ENCODE measurements at regions not wholly inside any gene's neighbourhood (a gene's known extent, or its start where the extent isn't known, plus 50 kb on each side); places are given as distances from the start of the nearest gene placed in this dataset.

- no peak for DNase-seq
Measured at GRCh38 chr13:71068041-71068440, 799.0 kb downstream of the DACH1 start.

DNA sequence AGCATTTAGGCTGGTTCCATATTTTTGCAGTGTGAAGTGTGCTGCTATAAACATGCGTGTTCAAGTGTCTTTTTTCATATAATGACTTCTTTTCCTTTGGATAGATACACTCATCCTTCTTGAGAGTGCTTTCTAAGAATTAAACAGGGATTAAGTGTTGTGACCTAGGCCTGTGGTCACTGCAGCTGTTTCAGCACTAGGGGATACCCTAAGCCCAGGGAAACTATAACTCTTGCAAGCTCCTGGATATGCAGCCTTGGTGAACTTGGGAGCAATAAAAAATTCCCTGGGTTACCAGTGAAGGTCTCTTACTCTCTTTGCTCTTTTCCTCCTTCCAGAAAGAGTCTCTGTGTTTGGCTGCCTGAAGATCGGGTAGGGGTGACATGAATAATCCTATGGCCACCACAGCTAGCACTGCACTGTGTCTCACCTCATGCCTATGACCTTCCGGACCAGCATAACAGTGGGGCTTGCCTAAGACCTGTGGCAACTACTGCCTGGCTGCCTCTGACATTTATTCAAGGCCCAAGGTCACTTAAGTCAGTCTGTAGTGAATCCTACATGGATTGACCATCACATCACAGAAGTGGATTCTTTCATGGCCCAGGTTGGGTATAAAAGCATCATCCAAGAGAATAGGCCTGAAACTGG lies 799.7 kb downstream of the DACH1 start:
- DNase-seq, result no peak

GRCh38 chr13:71056581-71056980 lies 810.4 kb downstream of the DACH1 start:
- no peak for DNase-seq

DNA sequence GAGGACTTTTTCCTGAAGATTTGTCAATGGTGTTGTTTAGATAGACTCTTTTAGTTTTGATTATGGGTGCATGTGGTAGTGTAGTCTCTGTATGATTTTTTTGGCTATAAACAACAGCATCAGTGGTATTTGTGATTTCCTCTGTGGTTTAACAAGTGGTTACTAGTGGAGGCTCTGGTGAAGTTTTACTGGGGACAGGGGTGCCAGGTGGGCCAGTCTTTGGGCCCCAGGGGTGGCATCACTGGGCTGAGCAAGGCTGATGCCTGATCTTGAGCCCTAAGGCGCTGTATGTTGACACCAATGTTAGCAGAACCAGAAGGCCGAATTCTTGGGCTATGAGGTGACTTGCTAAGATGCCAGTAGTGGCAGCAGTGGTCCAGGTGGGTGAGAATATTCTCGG lies 811.4 kb downstream of the DACH1 start:
- no peak for DNase-seq

DNA sequence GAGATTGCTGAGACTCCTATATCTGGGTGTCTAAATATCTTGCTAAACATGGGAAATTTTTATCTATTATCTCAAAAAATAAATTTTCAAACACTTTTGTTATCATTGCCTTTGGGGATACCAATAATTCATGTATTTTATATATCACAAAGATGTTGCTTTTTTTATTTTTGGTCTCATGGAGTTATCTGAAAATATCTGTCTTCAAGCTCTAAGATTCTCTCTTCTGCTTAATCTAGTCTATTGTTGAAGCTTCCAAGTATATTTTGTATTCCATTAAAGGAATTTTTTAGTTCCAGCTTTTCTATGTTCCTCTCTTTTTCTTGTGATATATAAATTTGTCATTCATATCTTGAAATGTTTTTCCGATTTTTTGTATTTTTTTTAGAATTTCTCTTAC lies 812.0 kb downstream of the DACH1 start:
- no peak for DNase-seq

GRCh38 chr13:71054358-71054757 lies 812.6 kb downstream of the DACH1 start:
- no peak for DNase-seq

GRCh38 chr13:71051573-71051972 lies 815.4 kb downstream of the DACH1 start:
- DNase-seq, result no peak

DNA sequence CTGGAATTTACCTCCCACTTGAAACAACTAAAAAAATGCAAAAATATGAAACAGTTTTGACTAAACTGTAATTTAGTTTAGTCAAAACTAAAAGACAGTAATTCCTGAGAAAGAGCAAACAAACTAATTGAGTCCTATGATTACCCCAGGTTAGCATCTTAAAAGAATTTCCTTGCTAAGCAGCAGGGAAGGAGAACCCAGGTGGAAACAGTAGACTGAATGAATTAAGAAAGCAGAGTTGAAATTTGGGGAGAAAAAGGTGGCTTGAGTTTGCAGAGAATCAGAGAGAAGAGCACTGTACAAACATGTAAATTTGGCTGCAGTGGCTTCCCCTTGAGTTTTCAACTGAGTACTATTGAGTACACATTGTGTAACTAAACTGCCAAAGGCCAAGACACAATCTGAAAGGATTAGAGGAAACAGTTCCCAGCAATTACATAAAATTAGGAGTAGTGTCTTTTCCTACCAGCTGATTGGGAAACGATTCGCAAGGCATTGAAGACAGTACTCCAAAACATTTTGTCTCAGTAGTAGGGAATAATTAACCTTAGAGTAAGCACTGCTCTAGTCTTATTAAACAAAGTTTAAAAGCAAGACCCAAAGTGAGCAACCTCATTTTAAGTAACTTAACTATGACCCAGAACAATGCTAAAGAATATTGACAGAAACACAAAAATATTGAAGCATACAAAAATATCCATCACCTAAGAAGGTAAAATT lies 820.5 kb downstream of the DACH1 start:
- DNase-seq, result no peak

DNA sequence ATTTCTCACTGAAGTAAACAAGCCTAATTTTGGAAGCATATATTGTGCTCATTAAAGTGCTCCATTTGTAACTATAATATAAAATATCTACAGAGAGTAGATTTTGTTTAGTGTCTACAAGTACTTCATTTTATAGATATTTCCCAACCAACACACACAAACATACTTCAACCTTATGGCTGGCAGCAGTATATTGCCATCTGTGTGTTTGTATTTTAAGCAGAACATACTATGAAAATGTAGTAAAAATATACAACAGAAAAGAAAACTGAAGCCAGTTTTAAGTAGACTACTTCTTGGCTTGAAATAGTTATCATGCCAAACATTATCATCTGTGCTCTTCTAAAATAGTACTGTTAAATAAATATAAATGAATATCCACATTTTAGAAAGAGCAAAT lies 821.9 kb downstream of the DACH1 start:
- no peak for DNase-seq

- no peak for DNase-seq
Measured at GRCh38 chr13:71039440-71039839, 827.6 kb downstream of the DACH1 start.

DNA sequence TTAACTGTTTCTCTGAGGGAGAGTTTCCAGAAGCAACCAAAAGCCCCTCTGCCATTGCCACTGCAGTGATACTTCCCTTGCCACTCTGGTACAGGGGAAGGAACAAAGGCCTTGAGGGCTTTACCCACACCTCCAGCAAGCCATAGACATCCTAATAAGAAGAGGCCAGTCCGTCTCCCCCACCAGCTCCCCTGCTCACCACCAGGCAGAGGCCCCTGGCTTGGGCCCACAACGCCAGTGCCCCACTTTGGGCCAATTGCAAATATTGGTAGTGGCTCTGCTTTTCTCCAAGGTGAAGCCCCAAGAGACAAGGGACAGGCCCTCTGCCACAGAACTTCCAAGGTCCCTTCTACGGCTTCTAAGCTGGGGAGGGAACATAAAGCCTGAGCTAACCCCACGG lies 833.0 kb downstream of the DACH1 start:
- DNase-seq, result no peak

GRCh38 chr13:71033026-71033425 lies 834.0 kb downstream of the DACH1 start:
- DNase-seq, result no peak

- DNase-seq, result no peak
Measured at GRCh38 chr13:71030784-71031183, 836.2 kb downstream of the DACH1 start.

DNA sequence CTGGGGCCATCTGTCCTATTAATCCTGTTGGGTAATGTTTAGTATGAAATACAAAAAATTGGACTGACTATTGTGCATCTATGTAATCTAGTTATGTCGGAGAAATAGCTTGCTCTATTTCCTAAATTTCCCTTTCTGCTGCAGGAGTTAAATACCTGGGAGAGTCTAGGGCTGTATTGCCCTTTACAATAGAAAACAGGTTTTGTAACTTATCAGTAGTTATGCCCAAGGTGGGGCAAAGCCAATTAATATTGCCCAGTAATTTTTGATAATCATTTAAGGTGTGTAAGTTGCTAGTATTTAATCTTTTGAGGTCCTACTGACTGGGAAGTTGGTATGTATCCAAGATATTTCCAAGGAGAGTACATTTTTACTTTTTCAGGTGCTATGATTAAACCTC lies 838.1 kb downstream of the DACH1 start:
- no peak for DNase-seq

DNA sequence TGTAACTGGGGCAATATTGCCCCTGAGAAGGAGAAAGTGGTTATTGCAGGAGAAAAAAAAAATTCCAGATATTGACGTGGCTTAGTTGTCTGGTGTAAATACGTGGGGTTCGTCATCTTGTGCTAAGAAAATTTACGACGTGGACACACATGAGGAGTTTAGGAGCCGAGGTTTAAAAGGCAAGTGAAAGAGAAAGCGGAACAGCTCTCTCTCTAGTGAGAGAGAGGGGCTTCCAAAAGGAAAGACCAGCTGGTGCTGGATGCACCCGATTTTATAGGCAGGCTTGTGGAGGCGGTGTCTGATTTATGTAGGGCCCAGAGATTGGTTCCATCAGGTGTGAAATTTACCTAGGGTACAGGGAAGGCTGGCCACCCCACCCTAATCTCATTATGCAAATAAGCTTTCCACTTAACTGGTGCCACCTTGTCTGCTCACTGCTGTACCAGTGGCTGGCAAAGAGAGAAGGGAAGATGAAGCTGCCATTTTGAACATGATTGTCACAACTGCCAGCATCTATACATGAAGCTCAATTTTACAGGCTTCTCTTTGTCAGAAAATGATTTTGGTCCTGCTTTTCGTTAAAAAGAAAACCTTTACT lies 845.1 kb downstream of the DACH1 start:
- peak; percentile 52 to 70 for DNase-seq

- no peak for DNase-seq
Measured at GRCh38 chr13:71018995-71019394, 848.0 kb downstream of the DACH1 start.

DNA sequence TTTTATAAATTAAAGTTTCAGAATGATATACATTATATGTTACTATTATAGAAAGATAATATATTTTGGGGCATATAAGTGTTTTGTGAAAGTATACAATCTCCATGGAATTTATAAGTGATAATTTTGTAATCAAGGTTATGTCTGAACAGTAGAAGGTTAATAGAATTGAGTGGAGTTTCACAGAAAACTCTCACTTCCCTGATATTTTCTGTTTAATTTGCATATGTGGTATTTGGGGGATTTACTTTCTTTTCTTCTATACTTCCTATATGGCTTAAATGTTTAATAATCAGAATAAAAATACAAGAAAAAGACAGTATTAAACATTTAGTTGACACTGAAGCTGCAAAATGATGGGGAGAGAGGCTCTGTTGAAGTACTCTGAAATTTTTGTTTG lies 848.5 kb downstream of the DACH1 start:
- DNase-seq, result no peak

DNA sequence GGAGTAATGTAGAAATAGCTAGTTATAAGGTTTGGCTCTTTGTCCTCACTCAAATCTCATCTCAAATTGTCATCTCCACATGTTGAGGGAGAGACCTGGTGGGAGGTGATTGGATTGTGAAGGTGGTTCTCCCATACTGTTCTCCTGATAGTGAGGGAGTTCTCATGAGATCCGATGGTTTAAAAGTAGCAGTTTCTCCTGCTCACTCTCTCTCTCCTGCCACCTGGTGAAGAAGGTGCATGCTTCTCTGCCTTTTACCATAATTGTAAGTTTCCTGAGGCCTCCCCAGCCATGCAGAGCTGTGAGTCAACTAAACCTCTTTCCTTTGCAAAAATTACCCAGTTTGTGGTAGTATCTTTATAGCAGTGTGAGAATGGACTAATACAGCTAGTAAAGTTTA lies 849.4 kb downstream of the DACH1 start:
- DNase-seq, result no peak

DNA sequence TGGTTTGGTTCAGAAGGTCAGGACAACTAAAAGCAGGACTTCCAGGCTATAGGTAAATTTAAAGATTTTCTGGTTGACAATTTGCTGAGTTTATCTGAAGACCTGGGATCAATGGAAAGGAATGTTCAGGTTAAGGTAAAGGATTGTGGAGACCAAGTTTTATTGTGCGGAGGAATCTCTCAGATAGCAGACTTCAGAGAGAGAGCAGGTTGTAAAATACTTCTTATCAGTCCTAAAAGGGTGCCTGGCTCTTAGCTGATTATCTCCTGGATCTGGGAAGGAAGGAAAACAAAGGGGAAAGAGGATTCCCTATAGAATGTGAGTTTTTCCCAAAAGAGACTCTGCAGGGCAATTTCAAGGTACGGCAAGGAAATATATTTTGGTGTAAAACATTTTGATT lies 851.5 kb downstream of the DACH1 start:
- DNase-seq, result no peak

GRCh38 chr13:71015021-71015420 lies 852.0 kb downstream of the DACH1 start:
- DNase-seq, result no peak

GRCh38 chr13:71005919-71006318 lies 861.1 kb downstream of the DACH1 start:
- no peak for DNase-seq

DNA sequence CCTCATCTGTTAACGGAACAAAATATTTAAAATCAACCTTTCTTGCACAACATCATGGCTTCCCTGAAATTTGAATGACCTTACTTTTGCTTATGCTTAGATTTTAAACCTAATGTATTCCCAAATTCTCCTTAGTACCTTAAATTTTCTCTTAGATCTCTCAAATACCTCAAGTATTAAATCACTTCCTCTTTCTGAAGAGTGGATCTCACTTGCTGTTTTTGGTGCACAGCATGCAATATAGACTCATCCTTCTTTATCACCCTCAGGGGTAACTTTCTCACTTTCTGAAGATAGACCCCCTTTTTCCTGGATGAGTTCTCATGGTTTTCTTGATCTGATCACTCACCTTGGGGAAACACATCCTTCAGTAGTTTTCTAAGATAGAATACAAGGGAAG lies 871.7 kb downstream of the DACH1 start:
- no peak for DNase-seq

DNA sequence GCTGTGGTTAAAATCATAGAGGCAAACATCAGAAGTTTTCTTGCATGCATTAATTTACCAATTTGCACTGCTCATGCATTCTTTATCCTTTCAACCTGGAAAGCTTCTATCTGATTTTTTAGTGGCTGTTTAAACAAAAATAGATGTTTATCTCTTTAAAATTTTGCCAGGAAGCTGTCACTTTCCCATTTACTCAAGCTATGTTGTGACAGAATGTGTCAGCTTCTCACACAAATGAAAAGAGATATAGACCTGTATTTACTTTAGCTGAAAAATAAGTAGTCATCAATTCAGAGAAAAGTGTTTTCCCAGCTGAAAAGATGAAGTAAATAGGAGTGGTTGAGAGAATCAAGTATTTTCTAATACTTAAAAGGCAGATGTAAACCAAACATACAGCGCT lies 872.8 kb downstream of the DACH1 start:
- DNase-seq, result no peak

DNA sequence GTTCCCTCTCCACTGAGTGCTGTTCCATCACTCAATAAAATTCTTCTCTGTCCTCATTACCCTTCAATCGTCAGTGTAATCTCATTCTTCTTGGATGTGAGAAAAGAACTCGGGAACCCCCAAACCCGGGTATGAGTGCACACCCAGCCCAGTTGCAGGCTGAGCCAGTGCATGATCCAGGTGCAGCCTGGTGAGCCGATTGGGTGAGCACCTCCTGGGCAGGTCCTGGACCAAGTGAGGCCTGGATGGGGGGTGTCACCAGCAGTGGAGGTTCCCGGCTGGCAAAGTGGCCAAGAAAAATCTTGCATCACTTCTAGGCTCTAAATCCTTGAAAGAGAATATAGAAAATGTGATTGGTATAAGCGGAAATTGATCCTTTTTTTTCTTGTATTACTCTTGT lies 878.8 kb upstream of the KLHL1 start:
- no peak for DNase-seq

- DNase-seq, result no peak
Measured at GRCh38 chr13:70985371-70985770, 877.1 kb upstream of the KLHL1 start.

Data from AML-193 (cell line).